ENCODE measurements at regions not wholly inside any gene's neighbourhood (a gene's known extent, or its start where the extent isn't known, plus 50 kb on each side); places are given as distances from the start of the nearest gene placed in this dataset.

GRCh38 chr14:100473249-100473648, 114.0 kb downstream of the BEGAIN start:
- no peak for DNase-seq (ENCODE audit: low spot score)
- in situ Hi-C loops (cut with MboI; ENCODE audit: low pct_unique_long_range_greater_than_20kb, low sequenced_read_pairs, unreplicated experiment), result no loop called here
- no peak for TF ChIP-seq CTCF (IDR thresholded peaks at IDR 0.05; ENCODE audit: extremely low read depth, insufficient read depth, missing control alignments)

DNA sequence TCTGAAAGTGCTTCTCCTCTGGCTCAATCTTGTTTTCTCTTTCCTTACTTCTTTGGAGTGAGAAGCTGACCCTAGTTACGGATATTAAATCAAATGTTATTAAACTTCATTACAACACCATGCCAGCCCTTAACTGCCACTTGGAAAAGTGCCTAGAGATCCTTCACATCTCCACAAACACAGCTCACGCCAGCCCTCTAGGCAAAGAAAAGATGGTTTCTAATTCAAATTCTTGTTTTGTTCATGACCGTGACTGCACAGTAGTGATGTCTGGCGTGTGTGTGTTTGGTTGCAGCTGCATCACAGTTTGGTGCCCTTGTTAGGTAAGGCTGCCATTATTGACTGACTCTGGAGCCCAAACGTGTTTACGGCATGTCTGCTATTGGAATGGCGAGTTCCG, 113.0 kb downstream of the BEGAIN start:
- in situ Hi-C loops (cut with MboI; ENCODE audit: low pct_unique_long_range_greater_than_20kb, low sequenced_read_pairs, unreplicated experiment), result no loop called here
- DNase-seq (ENCODE audit: low spot score), result no peak
- no peak for TF ChIP-seq CTCF (IDR thresholded peaks at IDR 0.05; ENCODE audit: extremely low read depth, insufficient read depth, missing control alignments)

GRCh38 chr14:100475268-100475667, 111.9 kb downstream of the BEGAIN start:
- TF ChIP-seq CTCF (IDR thresholded peaks at IDR 0.05; ENCODE audit: extremely low read depth, insufficient read depth, missing control alignments), result no peak
- in situ Hi-C loops (cut with MboI; ENCODE audit: low pct_unique_long_range_greater_than_20kb, low sequenced_read_pairs, unreplicated experiment), result no loop called here
- DNase-seq (ENCODE audit: low spot score), result no peak

GRCh38 chr14:100476012-100476822, 111.0 kb downstream of the BEGAIN start:
- DNase-seq (ENCODE audit: low spot score), result no peak
- TF ChIP-seq CTCF (IDR thresholded peaks at IDR 0.05; ENCODE audit: extremely low read depth, insufficient read depth, missing control alignments), result no peak
- in situ Hi-C loops (cut with MboI; ENCODE audit: low pct_unique_long_range_greater_than_20kb, low sequenced_read_pairs, unreplicated experiment), result no loop called here

- in situ Hi-C loops (cut with MboI; ENCODE audit: low pct_unique_long_range_greater_than_20kb, low sequenced_read_pairs, unreplicated experiment), result no loop called here
- no peak for TF ChIP-seq CTCF (IDR thresholded peaks at IDR 0.05; ENCODE audit: extremely low read depth, insufficient read depth, missing control alignments)
- no peak for DNase-seq (ENCODE audit: low spot score)
These were observed 102.5 kb downstream of the BEGAIN start for GRCh38 chr14:100484531-100485267.

DNA sequence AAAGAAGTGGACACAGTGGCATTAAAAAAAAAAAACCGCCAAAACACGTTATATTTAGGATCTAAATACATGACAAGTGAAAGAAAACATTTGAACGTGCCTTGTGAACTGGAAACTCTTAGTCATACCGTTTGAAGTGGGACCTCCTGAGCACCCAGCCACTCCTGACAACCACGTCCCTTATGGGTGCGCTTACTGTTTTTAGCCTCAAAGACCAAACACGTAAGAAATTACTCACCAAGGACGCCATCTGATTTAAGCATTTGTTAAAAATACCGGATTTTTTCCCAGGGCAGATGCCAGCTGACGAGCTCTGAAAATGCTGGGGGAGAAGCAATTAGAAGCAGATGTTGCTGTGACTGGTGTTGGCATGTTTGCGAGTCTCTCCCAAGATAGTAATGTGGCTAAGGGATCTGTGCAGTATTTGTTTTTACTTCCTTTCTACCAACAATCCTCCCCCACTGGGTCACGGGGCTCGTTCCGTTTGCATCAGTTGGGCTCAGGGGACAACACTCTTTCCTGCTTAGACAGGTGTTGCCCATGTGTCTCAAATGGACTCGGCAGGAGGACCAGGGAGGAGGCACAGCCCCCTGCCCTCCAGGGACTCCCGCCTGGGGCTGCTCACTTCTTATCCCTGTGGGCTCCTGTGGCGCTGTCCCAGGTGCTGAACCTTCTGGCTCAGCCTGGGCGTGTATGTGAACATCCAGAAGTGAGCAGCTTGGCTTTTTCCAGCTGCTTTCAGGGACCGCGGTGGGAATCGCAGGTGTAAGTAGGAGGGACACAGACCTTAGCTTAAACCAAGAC, 101.0 kb downstream of the BEGAIN start:
- peak; percentile 77 for DNase-seq (ENCODE audit: low spot score)
- TF ChIP-seq CTCF (IDR thresholded peaks at IDR 0.05; ENCODE audit: extremely low read depth, insufficient read depth, missing control alignments), result no peak
- in situ Hi-C loops (cut with MboI; ENCODE audit: low pct_unique_long_range_greater_than_20kb, low sequenced_read_pairs, unreplicated experiment), result no loop called here
